ENCODE measurements at regions not wholly inside any gene's neighbourhood (a gene's known extent, or its start where the extent isn't known, plus 50 kb on each side); places are given as distances from the start of the nearest gene placed in this dataset.

DNA sequence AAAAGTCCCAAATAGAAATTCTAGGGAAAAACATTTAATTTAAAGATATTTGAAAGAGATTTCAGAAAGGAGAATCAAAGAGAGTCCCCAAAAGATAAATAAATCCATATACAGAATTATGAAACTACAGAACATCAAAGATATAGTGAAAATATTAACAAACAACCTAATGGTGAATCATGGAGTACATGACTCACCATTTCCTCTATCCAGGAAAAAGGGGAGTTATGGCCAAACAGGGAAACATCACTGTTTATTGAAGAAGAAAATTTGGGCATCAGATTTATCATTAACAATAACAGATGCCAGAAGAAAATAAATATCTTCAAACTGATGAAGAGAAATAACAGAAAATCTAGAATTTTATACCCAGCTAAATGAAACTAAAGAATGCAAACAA lies 448.3 kb downstream of the CDH2 start:
- Histone ChIP-seq H3K4me3 (replicated peaks in 1 of 2; ENCODE audit: low read depth in 1 of 2, low read length in 2 of 2) (no peak overlapping the region), H3K79me2 (ENCODE audit: insufficient read depth, low read length) (no peaks in the 10 kb centered on the region), H3K9me3 (ENCODE audit: control insufficient read depth in 1 of 2, insufficient read depth in 1 of 2, low read depth in 1 of 2, low read length in 2 of 2) (peaks cover 0 to 6% of the 10 kb centered on the region in 2 experiments; a peak in 1 of 4 replicates), H3K9me2 (ENCODE audit: insufficient read depth) (no peaks in the 10 kb centered on the region), H3K4me1 (ENCODE audit: control insufficient read depth in 1 of 2, insufficient read depth in 2 of 2, low read length in 2 of 2) (no peaks in the 10 kb centered on the region), H2AFZ (ENCODE audit: low read depth, low read length, poor library complexity, severe bottlenecking) (no peak overlapping the region), H4K20me1 (ENCODE audit: insufficient read depth) (no peaks in the 10 kb centered on the region), H3K27ac (ENCODE audit: low read depth, low read length) (no peak overlapping the region), H3K4me2 (ENCODE audit: low read length) (no peak overlapping the region), H3K36me3 (ENCODE audit: control insufficient read depth in 1 of 2, insufficient read depth in 2 of 2, low read length in 2 of 2) (no peaks in the 10 kb centered on the region), H3K27me3 (ENCODE audit: insufficient read depth, low read length) (no peaks in the 10 kb centered on the region), H3K9ac (ENCODE audit: low read length) (no peak overlapping the region)
- BruUV-seq (replicated peaks), result no TSS peak
- ChIA-PET CTCF (no interaction called here), POLR2A (no interaction called here), RAD21 (ENCODE audit: low non-redundant PET in 1 of 2, low total read pairs in 2 of 2, uncharacterized antibody in 2 of 2, unreplicated experiment in 2 of 2) (no interaction called here)
- ATAC-seq (no peak), DNase-seq (ENCODE audit: low read depth, low spot score) (no peak)
- intact Hi-C loops (cut with micrococcal nuclease), result no loop called here
- TF ChIP-seq ZBTB33 (IDR thresholded peaks at IDR 0.05; ENCODE audit: extremely low read depth, insufficient replicate concordance, low read length) (no peak), POLR2AphosphoS5 (IDR thresholded peaks at IDR 0.05; ENCODE audit: low read depth, low read length) (no peak), EZH2phosphoT487 (IDR thresholded peaks at IDR 0.05; ENCODE audit: borderline replicate concordance) (no peak), JUND (IDR thresholded peaks at IDR 0.05) (no peak), EZH2 (IDR thresholded peaks at IDR 0.05) (no peak), FOSL1 (IDR thresholded peaks at IDR 0.05; ENCODE audit: low read depth) (no peak), POLR2A (IDR thresholded peaks at IDR 0.05; ENCODE audit: borderline replicate concordance, extremely low read depth, insufficient read depth, insufficient read length) (no peak), ELF1 (IDR thresholded peaks at IDR 0.05; ENCODE audit: borderline replicate concordance, low read depth) (no peak), MAX (IDR thresholded peaks at IDR 0.05) (no peak), CTCF (IDR thresholded peaks at IDR 0.05 in 2 of 3, conservative IDR thresholded peaks at IDR 0.05 in 1 of 3; ENCODE audit: borderline replicate concordance in 1 of 3, insufficient read depth in 1 of 3, low read depth in 2 of 3, low read length in 2 of 3) (no peak), ZFX (IDR thresholded peaks at IDR 0.05) (no peak), CBX3 (IDR thresholded peaks at IDR 0.05; ENCODE audit: low read depth) (no peak)
- TF ChIP-seq, protein P1, sequence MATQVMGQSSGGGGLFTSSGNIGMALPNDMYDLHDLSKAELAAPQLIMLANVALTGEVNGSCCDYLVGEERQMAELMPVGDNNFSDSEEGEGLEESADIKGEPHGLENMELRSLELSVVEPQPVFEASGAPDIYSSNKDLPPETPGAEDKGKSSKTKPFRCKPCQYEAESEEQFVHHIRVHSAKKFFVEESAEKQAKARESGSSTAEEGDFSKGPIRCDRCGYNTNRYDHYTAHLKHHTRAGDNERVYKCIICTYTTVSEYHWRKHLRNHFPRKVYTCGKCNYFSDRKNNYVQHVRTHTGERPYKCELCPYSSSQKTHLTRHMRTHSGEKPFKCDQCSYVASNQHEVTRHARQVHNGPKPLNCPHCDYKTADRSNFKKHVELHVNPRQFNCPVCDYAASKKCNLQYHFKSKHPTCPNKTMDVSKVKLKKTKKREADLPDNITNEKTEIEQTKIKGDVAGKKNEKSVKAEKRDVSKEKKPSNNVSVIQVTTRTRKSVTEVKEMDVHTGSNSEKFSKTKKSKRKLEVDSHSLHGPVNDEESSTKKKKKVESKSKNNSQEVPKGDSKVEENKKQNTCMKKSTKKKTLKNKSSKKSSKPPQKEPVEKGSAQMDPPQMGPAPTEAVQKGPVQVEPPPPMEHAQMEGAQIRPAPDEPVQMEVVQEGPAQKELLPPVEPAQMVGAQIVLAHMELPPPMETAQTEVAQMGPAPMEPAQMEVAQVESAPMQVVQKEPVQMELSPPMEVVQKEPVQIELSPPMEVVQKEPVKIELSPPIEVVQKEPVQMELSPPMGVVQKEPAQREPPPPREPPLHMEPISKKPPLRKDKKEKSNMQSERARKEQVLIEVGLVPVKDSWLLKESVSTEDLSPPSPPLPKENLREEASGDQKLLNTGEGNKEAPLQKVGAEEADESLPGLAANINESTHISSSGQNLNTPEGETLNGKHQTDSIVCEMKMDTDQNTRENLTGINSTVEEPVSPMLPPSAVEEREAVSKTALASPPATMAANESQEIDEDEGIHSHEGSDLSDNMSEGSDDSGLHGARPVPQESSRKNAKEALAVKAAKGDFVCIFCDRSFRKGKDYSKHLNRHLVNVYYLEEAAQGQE (IDR thresholded peaks at IDR 0.05; ENCODE audit: low read depth), result no peak

Measured in HCT116 (cell line).